D721Med (cell line): ENCODE measurements at regions not wholly inside any gene's neighbourhood (a gene's known extent, or its start where the extent isn't known, plus 50 kb on each side); places are given as distances from the start of the nearest gene placed in this dataset.

Source experiments
- DNase-seq: peaks from one replicate; pipeline ENCODE4 v3.0.0; 2011; ENCODE audit warnings: low spot score; ENCODE audit not compliant: insufficient read length
- FAIRE-seq: peaks from 2 replicates; lab custom pipeline; 2011; peaks lifted over from hg19 to GRCh38; lab: Jason Lieb, UNC
- CTCF ChIP-seq: IDR thresholded peaks from 2 replicates; pipeline ENCODE4 v1.5.1; 2012; ENCODE audit warnings: mild to moderate bottlenecking, control low read depth; ENCODE audit not compliant: insufficient read depth; ENCODE audit errors: missing control alignments

- TF ChIP-seq CTCF = no peak
- FAIRE-seq = no peak
These were observed 896.0 kb downstream of the MCTP2 start for GRCh38 chr15:95127356-95127755.

DNA sequence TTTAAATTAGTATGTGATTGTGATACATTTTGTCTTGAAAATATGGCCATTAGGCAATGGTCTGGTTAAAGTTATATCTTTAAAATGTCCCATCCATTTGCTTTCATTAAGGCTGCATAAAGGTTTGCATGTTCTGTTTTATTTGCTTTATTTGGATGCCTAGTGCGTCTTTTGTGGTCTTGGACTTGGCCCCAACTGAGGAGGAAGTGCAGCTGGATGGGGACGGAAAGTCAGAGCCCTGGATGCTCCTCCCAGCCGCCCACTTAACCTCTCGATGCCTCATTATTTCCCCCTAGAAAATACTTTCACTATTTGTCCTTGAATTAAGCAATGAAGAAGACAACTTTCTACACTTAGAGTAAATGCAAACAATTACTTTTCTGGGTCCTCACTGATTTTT, 898.2 kb downstream of the MCTP2 start:
- FAIRE-seq (no peak), DNase-seq (no peak)
- TF ChIP-seq CTCF = no peak

More at GRCh38 chr15:95127356-95127755, 896.0 kb downstream of the MCTP2 start:
- DNase-seq = no peak

- FAIRE-seq (no peak), DNase-seq (no peak)
- TF ChIP-seq CTCF = no peak
These were observed 899.8 kb downstream of the MCTP2 start for GRCh38 chr15:95131131-95131556.

GRCh38 chr15:95132774-95133173, 901.4 kb downstream of the MCTP2 start:
- DNase-seq (no peak), FAIRE-seq (no peak)
- no peak for TF ChIP-seq CTCF

DNA sequence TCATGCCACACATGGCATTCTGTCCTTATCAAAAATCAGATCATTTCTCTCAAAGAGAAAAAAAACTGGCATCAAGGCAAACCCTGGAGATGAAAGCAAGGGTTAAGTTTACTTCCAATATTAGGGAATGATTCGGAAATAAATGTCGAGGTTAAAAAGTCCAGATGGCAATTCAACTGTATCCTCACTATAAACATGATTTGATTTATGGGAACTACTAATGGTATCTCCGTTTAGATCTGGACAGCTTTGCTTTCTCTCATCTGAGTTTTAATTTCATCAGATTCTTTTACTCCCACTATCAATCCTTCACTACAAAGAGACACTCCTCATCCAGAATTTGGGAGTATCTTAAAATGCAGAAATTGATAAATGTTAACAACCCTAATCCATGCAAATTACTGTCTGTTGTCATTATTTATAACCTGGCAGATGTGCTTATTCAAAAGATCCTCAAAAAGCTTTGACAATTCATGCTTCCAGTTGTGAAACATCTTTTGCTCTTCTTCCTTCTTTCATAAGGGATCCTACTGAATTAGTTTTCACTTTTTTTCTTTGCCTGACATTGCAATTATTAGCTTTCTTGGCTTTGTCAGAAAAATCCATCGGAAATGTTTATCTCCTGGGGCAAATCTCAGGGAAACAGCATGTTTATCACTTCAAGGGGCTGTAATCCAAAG, 903.2 kb downstream of the MCTP2 start:
- no peak for TF ChIP-seq CTCF
- DNase-seq (no peak), FAIRE-seq (no peak)

DNA sequence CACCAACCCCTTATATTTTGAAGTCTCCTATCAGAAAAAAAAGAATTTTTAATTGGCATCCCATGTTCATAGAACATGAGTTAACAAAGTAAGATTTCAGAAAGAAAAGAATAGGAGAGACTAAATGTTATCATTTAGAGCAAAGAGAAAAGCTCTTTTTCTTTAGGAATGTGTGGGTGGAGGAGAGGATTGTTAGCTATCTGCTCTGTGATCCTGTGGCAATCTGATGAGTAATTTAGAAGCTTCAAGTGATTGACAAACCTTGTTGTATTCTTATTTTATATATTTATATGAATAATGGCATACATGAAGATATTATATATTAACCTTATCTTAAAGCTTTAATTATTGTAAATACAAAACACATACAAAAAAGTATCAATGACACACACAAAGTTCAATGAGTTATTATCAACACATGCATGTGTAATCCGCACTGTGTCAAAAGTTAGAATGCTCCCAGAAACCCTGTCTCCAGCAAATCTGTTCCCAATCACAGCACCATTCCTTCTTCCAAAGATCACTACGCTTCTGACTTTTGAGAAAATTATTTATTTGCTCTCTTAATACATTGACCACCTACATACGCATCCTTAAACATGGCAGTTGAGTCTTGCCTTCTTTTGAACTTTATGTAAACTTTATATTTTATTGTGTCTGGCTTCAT, 907.4 kb downstream of the MCTP2 start:
- TF ChIP-seq CTCF = no peak
- DNase-seq (no peak), FAIRE-seq (no peak)

GRCh38 chr15:95141486-95141885, 910.1 kb downstream of the MCTP2 start:
- FAIRE-seq (no peak), DNase-seq (no peak)
- no peak for TF ChIP-seq CTCF
